ENCODE measurements at regions not wholly inside any gene's neighbourhood (a gene's known extent, or its start where the extent isn't known, plus 50 kb on each side); places are given as distances from the start of the nearest gene placed in this dataset.

DNA sequence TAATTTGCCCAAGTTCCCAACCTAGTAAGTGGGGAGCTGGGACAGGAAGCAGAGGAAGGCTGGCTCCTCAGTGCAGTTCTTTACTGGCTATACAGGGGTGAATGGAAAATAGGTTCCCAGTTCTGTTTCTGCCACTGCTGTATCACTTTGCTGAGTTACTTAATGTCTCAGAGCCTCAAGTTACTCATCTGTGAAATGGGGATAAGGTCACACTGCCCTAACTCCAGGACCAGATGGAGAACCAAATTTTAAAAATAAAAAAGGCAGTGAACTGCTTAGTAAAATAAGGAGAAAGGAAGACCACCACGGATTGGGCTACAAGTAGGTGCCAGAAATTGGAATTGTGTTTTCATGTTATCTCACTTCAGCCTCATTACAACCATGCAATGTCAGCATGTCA is 147.8 kb downstream of the OMA1 start:
- Histone ChIP-seq H3K4me1 (replicated peaks) (peaks cover 44% of the 10 kb centered on the region), H3K4me3 (no peak overlapping the region), H3K27ac (no peak overlapping the region), H3K9me3 (replicated peaks) (no peaks in the 10 kb centered on the region), H3K27me3 (replicated peaks) (no peaks in the 10 kb centered on the region; the same call in 1 of the 2 replicates), H3K36me3 (no peaks in the 10 kb centered on the region)
- DNase-seq (ENCODE audit: low read depth in 1 of 2, low spot score in 2 of 2) = no peak

DNA sequence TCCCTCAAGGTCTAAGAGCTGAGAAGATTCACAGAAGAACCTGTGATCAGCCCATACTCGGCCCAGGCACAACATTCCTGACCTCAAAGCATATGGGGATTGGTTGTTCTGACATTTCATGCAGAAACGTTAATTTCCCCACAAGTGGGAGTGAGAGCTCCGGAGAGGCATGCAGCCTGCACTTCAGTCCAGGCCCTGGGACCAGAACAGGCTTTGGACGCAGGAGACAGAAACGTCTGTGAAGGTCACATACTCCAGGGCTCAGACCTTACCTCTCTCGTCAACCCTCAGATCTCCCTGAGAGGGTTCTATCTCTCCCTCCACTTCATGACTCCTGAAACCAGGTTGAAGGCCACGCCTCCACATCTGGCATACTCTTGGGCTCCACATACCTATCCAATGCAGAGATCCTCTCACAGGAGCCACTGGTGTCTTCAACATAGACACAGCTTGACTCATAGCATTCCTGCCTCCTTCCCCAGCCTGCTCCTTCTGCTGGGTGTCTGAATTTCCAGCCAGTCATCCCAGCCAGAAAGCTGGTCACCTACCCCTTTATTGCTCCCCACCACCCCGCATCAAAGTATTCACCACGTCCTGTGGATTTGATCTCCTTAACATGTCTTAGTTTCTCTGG is 149.2 kb downstream of the OMA1 start:
- no peaks in the 10 kb centered on the region for H3K36me3 ChIP-seq
- peak; percentile 32 to 62 for DNase-seq (ENCODE audit: low read depth in 1 of 2, low spot score in 2 of 2)
- H3K4me1 ChIP-seq (replicated peaks) = peaks cover 38% of the 10 kb centered on the region
- no peak overlapping the region for H3K27ac ChIP-seq
- H3K9me3 ChIP-seq (replicated peaks) = no peaks in the 10 kb centered on the region
- H3K27me3 ChIP-seq (replicated peaks) = no peaks in the 10 kb centered on the region; the same call in 1 of the 2 replicates
- no peak overlapping the region for H3K4me3 ChIP-seq

- no peaks in the 10 kb centered on the region for H3K27me3 ChIP-seq (replicated peaks)
- no peaks in the 10 kb centered on the region for H3K9me3 ChIP-seq (replicated peaks)
- peak overlapping the region; percentile 72 for H3K27ac ChIP-seq
Observed at GRCh38 chr1:58396150-58396549, 150.4 kb downstream of the OMA1 start.

DNA sequence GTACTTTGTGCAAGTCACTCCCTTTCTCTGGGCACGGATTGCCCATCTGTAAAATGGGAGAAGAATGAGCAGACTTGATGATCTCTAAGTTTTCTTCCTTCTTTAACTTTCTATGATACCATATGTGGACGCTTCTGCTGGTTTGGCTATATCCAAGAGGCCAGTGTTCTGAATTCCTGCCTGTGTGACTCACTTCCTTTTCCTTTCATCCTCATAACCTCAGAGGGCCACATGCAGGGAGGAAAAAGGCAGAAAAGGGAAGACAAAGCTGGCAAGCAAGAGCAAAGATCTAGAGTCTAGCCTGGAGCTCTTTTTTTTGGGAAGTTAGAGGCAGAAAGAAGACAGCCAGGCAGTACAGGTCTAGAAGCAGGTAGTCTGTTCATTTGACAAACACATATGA is 151.2 kb downstream of the OMA1 start:
- no peaks in the 10 kb centered on the region for H3K9me3 ChIP-seq (replicated peaks)
- no peaks in the 10 kb centered on the region for H3K36me3 ChIP-seq
- H3K4me3 ChIP-seq = no peak overlapping the region
- DNase-seq (ENCODE audit: low read depth in 1 of 2, low spot score in 2 of 2) = peak; percentile 78 to 85
- peaks cover 35% of the 10 kb centered on the region for H3K4me1 ChIP-seq (replicated peaks)
- peak overlapping the region; percentile 72 for H3K27ac ChIP-seq
- H3K27me3 ChIP-seq (replicated peaks) = no peaks in the 10 kb centered on the region

More at GRCh38 chr1:58396150-58396549, 150.4 kb downstream of the OMA1 start:
- Histone ChIP-seq H3K4me3 (no peak overlapping the region), H3K4me1 (replicated peaks) (peaks cover 35% of the 10 kb centered on the region), H3K36me3 (no peaks in the 10 kb centered on the region)
- DNase-seq (ENCODE audit: low read depth in 1 of 2, low spot score in 2 of 2) = peak in 1 of 2 experiments; percentile 10

DNA sequence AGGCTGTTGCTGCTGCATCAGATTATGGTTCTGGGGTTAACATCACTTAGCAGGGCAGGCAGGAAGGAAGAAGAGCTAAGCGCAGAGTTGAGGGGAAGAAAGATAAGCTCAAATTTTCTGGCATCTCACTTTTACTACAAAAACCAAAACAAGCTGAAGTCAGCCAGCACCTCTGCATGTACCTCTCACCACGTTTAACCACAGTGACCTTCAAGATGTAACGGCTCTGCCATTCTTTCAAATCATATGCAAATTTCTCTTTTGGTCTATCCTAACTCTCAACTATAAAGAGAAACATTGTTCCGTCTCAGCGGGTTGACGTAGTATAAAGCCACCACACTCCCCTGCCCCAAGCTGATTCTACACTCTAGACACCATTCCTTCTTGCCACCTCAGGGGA is 154.4 kb downstream of the OMA1 start:
- H3K36me3 ChIP-seq = no peaks in the 10 kb centered on the region
- no peak for DNase-seq (ENCODE audit: low read depth in 1 of 2, low spot score in 2 of 2)
- no peak overlapping the region for H3K4me3 ChIP-seq
- no peaks in the 10 kb centered on the region for H3K27me3 ChIP-seq (replicated peaks)
- no peak overlapping the region for H3K27ac ChIP-seq
- H3K9me3 ChIP-seq (replicated peaks) = no peaks in the 10 kb centered on the region
- H3K4me1 ChIP-seq (replicated peaks) = peaks cover 26% of the 10 kb centered on the region

GRCh38 chr1:58391514-58391913 is 155.0 kb downstream of the OMA1 start:
- H3K27ac ChIP-seq = no peak overlapping the region
- H3K27me3 ChIP-seq (replicated peaks) = no peaks in the 10 kb centered on the region
- no peak overlapping the region for H3K4me3 ChIP-seq
- no peak for DNase-seq (ENCODE audit: low read depth in 1 of 2, low spot score in 2 of 2)
- peaks cover 24% of the 10 kb centered on the region for H3K4me1 ChIP-seq (replicated peaks)
- H3K36me3 ChIP-seq = no peaks in the 10 kb centered on the region
- no peaks in the 10 kb centered on the region for H3K9me3 ChIP-seq (replicated peaks)

GRCh38 chr1:58391056-58391455 is 155.5 kb downstream of the OMA1 start:
- Histone ChIP-seq H3K4me3 (no peak overlapping the region), H3K27ac (no peak overlapping the region), H3K27me3 (replicated peaks) (no peaks in the 10 kb centered on the region), H3K4me1 (replicated peaks) (peaks cover 19% of the 10 kb centered on the region), H3K9me3 (replicated peaks) (no peaks in the 10 kb centered on the region), H3K36me3 (no peaks in the 10 kb centered on the region)
- no peak for DNase-seq (ENCODE audit: low read depth in 1 of 2, low spot score in 2 of 2)

- Histone ChIP-seq H3K27ac (no peak overlapping the region), H3K9me3 (replicated peaks) (no peaks in the 10 kb centered on the region), H3K4me1 (replicated peaks) (peaks cover 9% of the 10 kb centered on the region), H3K27me3 (replicated peaks) (no peaks in the 10 kb centered on the region), H3K4me3 (no peak overlapping the region), H3K36me3 (no peaks in the 10 kb centered on the region)
- DNase-seq (ENCODE audit: low read depth in 1 of 2, low spot score in 2 of 2) = no peak
Observed at GRCh38 chr1:58390091-58390490, 156.4 kb downstream of the OMA1 start.

- no peak overlapping the region for H3K4me3 ChIP-seq
- DNase-seq (ENCODE audit: low read depth in 1 of 2, low spot score in 2 of 2) = no peak
- no peaks in the 10 kb centered on the region for H3K9me3 ChIP-seq (replicated peaks)
- H3K27me3 ChIP-seq (replicated peaks) = no peaks in the 10 kb centered on the region
- no peaks in the 10 kb centered on the region for H3K36me3 ChIP-seq
- H3K27ac ChIP-seq = no peak overlapping the region
- H3K4me1 ChIP-seq (replicated peaks) = no peaks in the 10 kb centered on the region
Observed at GRCh38 chr1:58380345-58380744, 166.2 kb downstream of the OMA1 start.

- no peaks in the 10 kb centered on the region for H3K9me3 ChIP-seq (replicated peaks)
- no peak overlapping the region for H3K4me3 ChIP-seq
- H3K27me3 ChIP-seq (replicated peaks) = no peaks in the 10 kb centered on the region
- H3K36me3 ChIP-seq = no peaks in the 10 kb centered on the region
- no peaks in the 10 kb centered on the region for H3K4me1 ChIP-seq (replicated peaks)
- no peak for DNase-seq (ENCODE audit: low read depth in 1 of 2, low spot score in 2 of 2)
- no peak overlapping the region for H3K27ac ChIP-seq
Observed at GRCh38 chr1:58367217-58367616, 179.3 kb downstream of the OMA1 start.

DNA sequence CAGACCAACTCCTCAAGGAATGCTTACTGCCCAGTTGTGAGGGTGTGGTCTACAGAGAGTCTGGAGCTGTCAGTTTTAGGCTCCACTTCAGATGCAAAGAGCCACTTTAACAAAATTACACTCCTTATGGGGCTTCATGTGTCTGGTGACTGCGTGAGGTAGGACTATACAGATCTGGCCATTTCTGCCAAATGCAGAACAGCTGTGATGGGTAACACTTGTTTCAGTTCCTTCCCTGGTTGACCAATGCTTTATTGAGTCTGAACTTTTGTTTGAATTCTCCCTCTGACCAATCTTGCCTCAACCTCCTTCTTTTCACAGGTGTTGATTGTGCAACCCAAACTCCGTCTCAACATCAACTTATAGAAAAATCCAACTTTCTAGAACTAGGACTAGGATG is 181.2 kb downstream of the OMA1 start:
- Histone ChIP-seq H3K36me3 (no peaks in the 10 kb centered on the region), H3K9me3 (replicated peaks) (no peaks in the 10 kb centered on the region), H3K27ac (no peak overlapping the region), H3K4me1 (replicated peaks) (no peaks in the 10 kb centered on the region), H3K27me3 (replicated peaks) (peaks cover 2% of the 10 kb centered on the region; the same call in 1 of the 2 replicates), H3K4me3 (no peak overlapping the region)
- no peak for DNase-seq (ENCODE audit: low read depth in 1 of 2, low spot score in 2 of 2)

DNA sequence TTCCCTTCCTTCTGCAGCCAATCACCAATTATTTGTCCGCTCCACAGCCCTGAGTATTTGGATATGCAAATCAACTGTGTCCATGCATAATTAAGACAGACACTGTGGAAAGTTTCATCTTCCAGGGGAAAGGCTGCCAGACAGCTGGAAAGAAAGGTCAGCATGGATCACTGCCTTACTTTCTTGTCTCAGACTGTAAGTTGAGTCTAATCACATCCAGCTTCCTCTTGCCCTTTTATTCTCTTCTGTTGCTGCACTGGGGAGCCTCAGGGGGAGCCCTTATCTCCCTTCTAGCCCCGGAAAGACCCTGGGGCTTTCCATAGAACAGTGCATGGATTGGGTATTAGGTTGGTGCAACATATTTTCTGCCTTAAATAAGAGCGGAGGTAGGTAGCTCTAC is 182.9 kb downstream of the OMA1 start:
- Histone ChIP-seq H3K4me3 (no peak overlapping the region), H3K27me3 (replicated peaks) (peaks cover 3% of the 10 kb centered on the region), H3K27ac (no peak overlapping the region), H3K4me1 (replicated peaks) (no peaks in the 10 kb centered on the region; the same call in 1 of the 2 replicates), H3K9me3 (replicated peaks) (no peaks in the 10 kb centered on the region), H3K36me3 (no peaks in the 10 kb centered on the region)
- no peak for DNase-seq (ENCODE audit: low read depth in 1 of 2, low spot score in 2 of 2)

GRCh38 chr1:58361134-58361533 is 185.4 kb downstream of the OMA1 start:
- Histone ChIP-seq H3K36me3 (no peaks in the 10 kb centered on the region), H3K4me3 (no peak overlapping the region), H3K9me3 (replicated peaks) (no peaks in the 10 kb centered on the region), H3K27ac (no peak overlapping the region), H3K27me3 (replicated peaks) (peaks cover 5% of the 10 kb centered on the region), H3K4me1 (replicated peaks) (peaks cover 5% of the 10 kb centered on the region)
- DNase-seq (ENCODE audit: low read depth in 1 of 2, low spot score in 2 of 2) = no peak

- peak in 1 of 2 experiments; percentile 21 for DNase-seq (ENCODE audit: low read depth in 1 of 2, low spot score in 2 of 2)
- no peak overlapping the region for H3K27ac ChIP-seq
- H3K9me3 ChIP-seq (replicated peaks) = no peaks in the 10 kb centered on the region
- H3K27me3 ChIP-seq (replicated peaks) = peaks cover 5% of the 10 kb centered on the region
- H3K4me3 ChIP-seq = no peak overlapping the region
- H3K4me1 ChIP-seq (replicated peaks) = peaks cover 5% of the 10 kb centered on the region
- no peaks in the 10 kb centered on the region for H3K36me3 ChIP-seq
Observed at GRCh38 chr1:58358346-58358745, 188.2 kb downstream of the OMA1 start.

DNA sequence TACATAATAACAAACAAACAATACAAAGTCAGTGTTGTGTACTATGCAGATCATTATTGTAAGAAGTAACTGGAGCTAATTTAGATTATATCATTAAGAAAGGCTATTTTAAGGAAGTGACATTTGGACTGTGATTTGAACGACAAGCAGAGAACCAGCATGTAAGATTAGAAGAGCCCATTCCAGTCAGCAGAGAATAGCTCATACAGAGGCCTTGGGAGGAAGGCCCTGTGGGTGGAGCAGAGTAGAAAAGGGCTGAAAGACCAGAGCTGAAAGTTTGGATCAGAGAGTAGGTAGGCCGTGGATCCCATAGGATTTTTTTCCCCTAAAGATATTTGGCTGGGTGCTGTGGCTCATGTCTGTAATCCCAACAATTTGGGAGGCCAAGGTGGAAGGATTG is 190.1 kb downstream of the OMA1 start:
- Histone ChIP-seq H3K4me1 (replicated peaks) (peaks cover 5% of the 10 kb centered on the region), H3K9me3 (replicated peaks) (no peaks in the 10 kb centered on the region), H3K27ac (no peak overlapping the region), H3K27me3 (replicated peaks) (peaks cover 5% of the 10 kb centered on the region), H3K4me3 (no peak overlapping the region), H3K36me3 (no peaks in the 10 kb centered on the region)
- no peak for DNase-seq (ENCODE audit: low read depth in 1 of 2, low spot score in 2 of 2)

Data from SJSA1 (cell line).